HG03457 (cell line): ENCODE measurements at regions not wholly inside any gene's neighbourhood (a gene's known extent, or its start where the extent isn't known, plus 50 kb on each side); places are given as distances from the start of the nearest gene placed in this dataset.

Experiments
- ATAC-seq: cut with Tn5 transposase; IDR thresholded peaks from one replicate; pipeline ENCODE4 v1.9.1; 2021; ENCODE audit warnings: moderate number of reproducible peaks; ENCODE audit not compliant: unreplicated experiment

- no peak for ATAC-seq
Measured at GRCh38 chr7:24178811-24179570, 105.0 kb upstream of the NPY start.

DNA sequence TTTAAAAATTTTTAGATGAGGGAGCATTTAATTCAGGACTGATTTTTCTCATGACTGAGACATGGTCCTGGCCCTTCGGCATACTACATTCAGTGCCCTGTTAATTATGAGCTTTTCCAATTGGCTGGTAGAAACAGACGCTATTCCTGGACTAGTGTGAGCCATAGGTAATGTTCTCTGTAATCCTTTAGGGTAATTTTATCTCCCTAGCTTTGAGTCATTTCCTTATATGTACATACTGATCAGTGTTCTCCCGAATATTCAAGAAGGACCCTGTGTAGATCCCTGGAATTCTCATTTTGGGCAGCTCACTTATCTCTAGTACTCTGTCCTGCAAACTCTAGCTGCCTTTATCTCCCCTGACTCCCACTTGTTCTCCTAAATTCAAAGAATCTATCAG lies 92.6 kb upstream of the NPY start:
- no peak for ATAC-seq

DNA sequence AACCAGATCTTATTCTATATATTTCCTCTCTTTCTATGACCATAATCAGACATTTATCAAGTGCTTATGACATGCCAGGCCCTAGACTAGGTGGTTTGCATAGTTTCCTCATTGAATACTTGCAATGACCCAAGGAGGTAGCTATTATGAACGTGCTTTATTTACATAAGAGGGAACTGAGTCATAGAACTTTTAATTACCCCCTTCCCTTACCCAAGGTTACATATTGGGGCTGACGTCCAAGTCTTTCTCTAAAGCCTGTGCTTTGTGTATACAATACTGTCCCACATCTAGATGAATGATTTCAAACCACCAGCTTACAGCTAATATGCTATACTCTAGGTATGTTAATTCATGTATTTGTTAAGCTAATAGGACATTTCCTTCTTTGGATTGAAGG lies 91.9 kb upstream of the NPY start:
- ATAC-seq = no peak

- no peak for ATAC-seq
Measured at GRCh38 chr7:24192691-24193090, 91.3 kb upstream of the NPY start.

DNA sequence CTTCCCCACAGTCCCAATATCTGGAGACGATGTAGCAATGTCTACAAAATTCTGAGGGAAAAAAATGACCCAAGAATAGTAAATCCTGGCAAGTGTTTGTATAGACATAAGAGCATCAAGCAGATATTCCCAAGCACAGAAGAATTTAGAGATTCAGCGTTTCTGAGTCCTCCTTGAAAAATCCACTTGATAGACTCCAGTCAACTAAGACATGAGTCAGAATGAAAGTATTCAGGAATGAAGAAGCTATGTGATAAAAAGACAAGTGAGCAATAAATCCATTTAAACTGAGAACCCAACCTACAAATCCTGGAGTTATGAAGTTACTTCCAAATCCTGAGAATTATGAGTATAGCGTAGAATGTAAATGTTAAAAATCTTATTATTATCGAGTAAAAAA lies 86.1 kb upstream of the NPY start:
- no peak for ATAC-seq

GRCh38 chr7:24199978-24200377 lies 84.0 kb upstream of the NPY start:
- ATAC-seq = no peak

DNA sequence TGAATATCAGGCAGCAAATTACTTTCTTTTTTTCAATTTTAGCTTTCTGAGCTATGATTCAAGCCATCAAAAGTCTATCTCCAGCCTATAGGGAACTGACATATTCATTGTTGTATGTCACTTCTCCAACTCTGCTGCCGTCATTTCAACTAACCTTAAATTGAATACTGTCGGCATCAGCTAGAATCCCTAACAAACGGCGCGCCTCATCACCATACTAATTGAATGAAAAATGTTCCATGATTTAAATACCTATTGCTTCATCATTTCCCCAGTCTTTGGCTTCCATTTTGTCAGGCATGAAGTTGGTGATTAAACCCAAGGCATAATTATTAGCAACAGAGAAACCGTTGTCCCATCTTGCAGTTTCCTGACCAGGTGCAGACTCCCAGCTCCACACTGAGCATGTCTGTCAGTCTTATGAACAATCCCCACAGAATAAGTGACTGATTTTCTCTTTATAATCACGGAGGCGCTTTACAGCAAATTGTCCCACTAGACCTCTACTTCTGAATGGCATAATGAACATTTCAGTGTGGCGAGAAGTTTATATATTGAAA lies 83.5 kb upstream of the NPY start:
- ATAC-seq = no peak

DNA sequence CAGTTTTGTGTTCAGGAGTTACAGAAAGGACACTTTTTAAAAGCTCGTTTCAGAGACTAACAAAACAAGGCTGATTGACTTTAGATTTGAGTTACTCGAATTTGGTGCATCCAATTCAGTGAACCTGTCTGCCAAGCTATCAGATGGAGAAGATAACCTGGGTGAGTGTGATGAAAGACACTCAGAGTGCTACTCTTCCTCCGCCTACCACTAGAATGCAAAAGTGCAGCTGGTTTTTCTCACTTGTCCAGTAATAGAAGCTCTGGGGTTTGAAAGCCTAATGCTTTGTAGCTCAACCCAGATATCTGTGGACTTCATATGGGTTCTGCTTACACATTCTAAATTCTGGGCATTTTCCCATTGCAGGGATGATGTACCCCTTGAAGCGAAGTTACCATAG lies 82.8 kb upstream of the NPY start:
- no peak for ATAC-seq

- no peak for ATAC-seq
Measured at GRCh38 chr7:24212073-24212472, 71.9 kb upstream of the NPY start.

- no peak for ATAC-seq
Measured at GRCh38 chr7:24213311-24213710, 70.7 kb upstream of the NPY start.

GRCh38 chr7:24214670-24215069 lies 69.3 kb upstream of the NPY start:
- no peak for ATAC-seq

DNA sequence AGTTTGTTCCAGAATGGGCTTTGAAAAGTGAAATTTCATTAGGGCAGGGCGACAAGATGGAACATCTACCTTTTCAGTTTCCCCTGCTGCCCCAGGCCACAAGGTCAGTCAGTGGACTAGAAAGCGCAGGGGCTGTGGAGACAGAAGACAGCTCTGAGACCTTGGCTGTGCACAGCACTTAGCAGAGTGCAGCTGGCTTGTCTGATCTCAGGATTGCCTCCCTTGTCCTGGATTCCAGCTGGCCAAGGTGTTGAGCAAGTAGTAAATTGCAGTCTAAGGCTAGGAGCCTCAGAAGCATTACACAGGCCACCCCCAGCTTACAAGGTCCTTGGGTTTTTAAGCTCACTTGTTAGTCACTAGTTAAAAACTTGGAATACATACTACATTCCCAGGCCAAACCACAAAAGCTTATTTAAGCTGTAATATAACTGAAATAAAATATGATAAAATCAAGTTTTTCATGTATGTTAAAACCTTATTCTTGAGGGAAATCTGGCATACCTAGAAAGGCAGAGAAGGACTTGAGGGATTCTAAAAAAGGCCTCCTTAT lies 67.3 kb upstream of the NPY start:
- ATAC-seq = no peak

- no peak for ATAC-seq
Measured at GRCh38 chr7:24221500-24221899, 62.5 kb upstream of the NPY start.

- peak; percentile 28 for ATAC-seq
Measured at GRCh38 chr7:24227068-24227467, 56.9 kb upstream of the NPY start.

- ATAC-seq = peak; percentile 93
Measured at GRCh38 chr7:24227603-24228359, 56.2 kb upstream of the NPY start.

DNA sequence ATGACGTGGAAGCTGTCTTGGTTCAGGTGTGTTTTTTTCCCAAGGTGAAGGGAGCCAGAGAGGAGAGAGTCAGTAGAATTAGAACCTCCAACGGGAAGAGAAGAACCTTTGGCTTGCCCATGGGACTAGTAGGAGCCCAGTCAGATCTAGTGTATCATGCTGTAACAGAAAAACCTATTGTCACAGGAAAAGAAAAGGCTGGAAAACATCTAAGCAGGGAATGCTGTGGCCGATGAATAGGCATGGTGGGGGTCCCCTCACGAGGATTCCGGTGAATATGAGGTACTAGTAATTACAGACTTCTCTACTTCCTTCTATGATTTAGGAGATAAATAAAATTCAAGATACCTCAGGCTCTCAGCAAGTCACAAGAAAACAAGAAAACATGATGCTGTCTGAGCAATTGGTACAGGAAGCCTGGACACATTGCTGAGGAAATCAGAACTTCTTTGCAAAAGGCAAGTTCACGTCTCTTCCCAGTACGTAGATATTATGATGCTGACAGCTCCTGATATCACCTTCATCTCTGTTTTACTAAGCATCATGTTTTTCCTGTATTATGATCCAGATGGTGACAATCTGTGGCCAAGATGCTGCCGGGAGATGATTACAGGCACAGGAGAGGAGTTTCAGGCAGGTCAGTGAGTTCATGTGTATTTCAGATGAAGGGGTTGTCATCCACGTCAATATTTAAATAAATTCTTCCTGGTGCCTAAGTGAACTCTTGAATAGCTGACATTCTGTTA lies 54.3 kb upstream of the NPY start:
- ATAC-seq = no peak

DNA sequence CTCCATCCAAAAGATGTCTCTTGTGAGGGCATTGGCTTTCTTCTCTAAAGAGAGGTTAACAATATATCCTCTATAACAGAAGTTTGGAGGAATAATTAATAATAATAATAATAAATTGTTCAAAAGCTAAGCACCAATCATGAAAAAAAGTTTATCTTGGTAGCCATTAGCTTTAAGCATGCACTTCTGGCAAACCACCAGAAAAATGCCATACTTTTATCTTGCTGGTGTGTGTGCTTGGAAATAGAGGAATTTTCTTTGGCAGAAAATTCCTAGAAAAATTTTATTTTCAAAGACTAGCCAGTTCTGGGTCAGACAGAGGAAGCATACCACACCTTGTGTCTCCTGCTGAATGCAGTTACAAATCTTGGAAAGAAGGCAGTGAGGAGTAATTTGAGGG lies 52.5 kb upstream of the NPY start:
- no peak for ATAC-seq

DNA sequence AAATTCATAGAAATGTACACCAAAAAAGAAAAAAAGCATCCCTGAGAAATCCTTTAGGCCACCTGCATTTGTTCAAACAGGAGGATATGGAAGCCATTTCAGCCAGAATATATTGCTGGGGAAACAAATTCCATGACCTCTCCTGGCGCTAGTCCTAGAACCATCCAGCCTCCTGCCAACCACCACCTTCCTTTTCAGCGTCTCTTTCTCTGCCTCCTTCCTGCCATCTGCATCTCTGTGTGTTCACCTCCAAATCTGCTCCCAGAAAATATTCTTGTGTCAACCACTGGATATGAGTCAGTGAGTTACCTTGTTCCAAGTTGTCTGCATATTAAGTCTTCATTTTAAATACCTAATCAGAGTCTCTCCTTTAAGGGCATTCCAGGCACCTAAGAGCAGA lies 50.6 kb upstream of the NPY start:
- no peak for ATAC-seq
